GM21529 (cell line): ENCODE measurements at regions not wholly inside any gene's neighbourhood (a gene's known extent, or its start where the extent isn't known, plus 50 kb on each side); places are given as distances from the start of the nearest gene placed in this dataset.
A peak's percentile ranks its signal among the peaks of the same experiment; 100 is the strongest.

Source experiments
- ATAC-seq: cut with Tn5 transposase; IDR thresholded peaks from one replicate; pipeline ENCODE4 v1.9.1; 2021; ENCODE audit not compliant: unreplicated experiment

GRCh38 chr2:41806286-41806685 is 241.5 kb upstream of the PKDCC start:
- ATAC-seq: no peak

- ATAC-seq: no peak
Measured at GRCh38 chr2:41821167-41821566, 226.7 kb upstream of the PKDCC start.

GRCh38 chr2:41826921-41827320 is 220.9 kb upstream of the PKDCC start:
- no peak for ATAC-seq

- no peak for ATAC-seq
Measured at GRCh38 chr2:41827354-41827971, 220.4 kb upstream of the PKDCC start.

- no peak for ATAC-seq
Measured at GRCh38 chr2:41828052-41828643, 219.7 kb upstream of the PKDCC start.

- ATAC-seq: no peak
Measured at GRCh38 chr2:41829052-41829451, 218.8 kb upstream of the PKDCC start.

GRCh38 chr2:41830600-41830999 is 217.2 kb upstream of the PKDCC start:
- ATAC-seq: no peak

GRCh38 chr2:41832218-41832617 is 215.6 kb upstream of the PKDCC start:
- no peak for ATAC-seq

GRCh38 chr2:41835401-41835800 is 212.4 kb upstream of the PKDCC start:
- no peak for ATAC-seq

- no peak for ATAC-seq
Measured at GRCh38 chr2:41836948-41837347, 210.9 kb upstream of the PKDCC start.

GRCh38 chr2:41837610-41838009 is 210.2 kb upstream of the PKDCC start:
- no peak for ATAC-seq

- peak; percentile 100 for ATAC-seq
Measured at GRCh38 chr2:41840702-41841551, 206.9 kb upstream of the PKDCC start.

- no peak for ATAC-seq
Measured at GRCh38 chr2:41846962-41847361, 200.9 kb upstream of the PKDCC start.

- ATAC-seq: no peak
Measured at GRCh38 chr2:41847744-41848441, 199.9 kb upstream of the PKDCC start.

GRCh38 chr2:41851554-41851953 is 196.3 kb upstream of the PKDCC start:
- no peak for ATAC-seq

GRCh38 chr2:41853427-41854191 is 194.2 kb upstream of the PKDCC start:
- ATAC-seq: no peak

- ATAC-seq: no peak
Measured at GRCh38 chr2:41854227-41854626, 193.6 kb upstream of the PKDCC start.

GRCh38 chr2:41856946-41857345 is 190.9 kb upstream of the PKDCC start:
- ATAC-seq: no peak

- no peak for ATAC-seq
Measured at GRCh38 chr2:41859615-41860514, 188.0 kb upstream of the PKDCC start.

GRCh38 chr2:41863062-41863461 is 184.8 kb upstream of the PKDCC start:
- ATAC-seq: no peak
